Liver (tissue), 8 donors: ENCODE measurements at regions not wholly inside any gene's neighbourhood (a gene's known extent, or its start where the extent isn't known, plus 50 kb on each side); places are given as distances from the start of the nearest gene placed in this dataset.

ENCODE experiments used
- DNase-seq: peaks from one replicate; pipeline ENCODE4 v3.0.0-alpha.2; 2017; ENCODE audit warnings: low spot score
- H3K27ac ChIP-seq, 2 donors: one replicate each; pipeline ENCODE4 v1.7.0; 2013; ENCODE audit warnings: inconsistent platforms in 2 of 2, low read length in 2 of 2, control low read depth in 1 of 2, low read depth in 1 of 2, mild to moderate bottlenecking in 1 of 2
- H3K27me3 ChIP-seq, 4 donors: one replicate each; pipeline versions ENCODE4 v1.6.1 to v1.7.0; 2013; ENCODE audit warnings: low read length in 3 of 4, inconsistent platforms in 1 of 4, mild to moderate bottlenecking in 1 of 4, moderate library complexity in 1 of 4; ENCODE audit not compliant: control insufficient read depth in 4 of 4, insufficient read depth in 4 of 4
- H3K36me3 ChIP-seq, 4 donors: one replicate each; pipeline versions ENCODE4 v1.6.1 to v1.7.0; 2013; ENCODE audit warnings: low read length in 3 of 4, mild to moderate bottlenecking in 3 of 4, low read depth in 1 of 4, moderate library complexity in 1 of 4; ENCODE audit not compliant: control insufficient read depth in 4 of 4, insufficient read depth in 3 of 4
- H3K4me1 ChIP-seq, 4 donors: one replicate each; pipeline versions ENCODE4 v1.6.1 to v1.7.0; 2013; ENCODE audit warnings: low read length in 3 of 4, mild to moderate bottlenecking in 3 of 4, moderate library complexity in 1 of 4; ENCODE audit not compliant: control insufficient read depth in 4 of 4, insufficient read depth in 4 of 4
- H3K4me3 ChIP-seq, 3 donors: one replicate each; pipeline versions ENCODE4 v1.6.1 to v1.7.0; 2013; ENCODE audit warnings: low read length in 3 of 3, control low read depth in 1 of 3, low read depth in 1 of 3, mild to moderate bottlenecking in 1 of 3
- H3K9ac ChIP-seq, 2 donors: one replicate each; pipeline ENCODE4 v1.7.0; 2013; ENCODE audit warnings: low read length in 2 of 2, mild to moderate bottlenecking in 2 of 2, moderate library complexity in 2 of 2, control low read depth in 1 of 2, low read depth in 1 of 2
- H3K9me3 ChIP-seq, 4 donors: one replicate each; pipeline versions ENCODE4 v1.6.1 to v1.7.0; 2013; ENCODE audit warnings: low read length in 3 of 4; ENCODE audit not compliant: control insufficient read depth in 4 of 4
- ATF3 ChIP-seq: IDR thresholded peaks from 2 replicates; pipeline ENCODE4 v1.6.1; 2016; ENCODE audit warnings: antibody characterized with exemption
- CTCF ChIP-seq: fragments of 150-350 bp; IDR thresholded peaks from 2 replicates; pipeline ENCODE4 v1.5.1; 2017; ENCODE audit warnings: improper control_type of control experiment, low read depth, low read length; ENCODE audit not compliant: missing input control
- EGR1 ChIP-seq, 2 donors: IDR thresholded peaks; 2 replicates each; pipeline ENCODE4 v1.6.1; 2016 to 2018; ENCODE audit warnings: antibody characterized with exemption in 2 of 2, low read depth in 2 of 2
- HNF4A ChIP-seq, 2 donors: conservative IDR thresholded peaks; 2 replicates each; pipeline ENCODE4 v1.6.1; 2016; ENCODE audit warnings: antibody characterized with exemption in 2 of 2, mild to moderate bottlenecking in 2 of 2
- JUND ChIP-seq, 2 donors: IDR thresholded peaks; 2 replicates each; pipeline ENCODE4 v1.6.1; 2016; ENCODE audit warnings: antibody characterized with exemption in 2 of 2
- MAX ChIP-seq: IDR thresholded peaks from 2 replicates; pipeline ENCODE4 v1.6.1; 2016; ENCODE audit warnings: antibody characterized with exemption
- NR2F2 ChIP-seq: IDR thresholded peaks from 2 replicates; pipeline ENCODE4 v1.6.1; 2016; ENCODE audit warnings: antibody characterized with exemption
- REST ChIP-seq: IDR thresholded peaks from 2 replicates; pipeline ENCODE4 v1.6.1; 2016; ENCODE audit warnings: antibody characterized with exemption, mild to moderate bottlenecking
- SP1 ChIP-seq: IDR thresholded peaks from 2 replicates; pipeline ENCODE4 v1.6.1; 2018; ENCODE audit warnings: antibody characterized with exemption, mild to moderate bottlenecking
- TAF1 ChIP-seq: conservative IDR thresholded peaks from 2 replicates; pipeline ENCODE4 v1.6.1; 2016; ENCODE audit warnings: antibody characterized with exemption, mild to moderate bottlenecking
- YY1 ChIP-seq: IDR thresholded peaks from 2 replicates; pipeline ENCODE4 v1.6.1; 2016; ENCODE audit warnings: antibody characterized with exemption, mild to moderate bottlenecking
- ZBTB33 ChIP-seq: IDR thresholded peaks from 2 replicates; pipeline ENCODE4 v1.6.1; 2016; ENCODE audit warnings: antibody characterized with exemption
- whole genome bisulfite sequencing: extraction: QIAGEN DNeasy Blood & Tissue Kit; methylation state at CpG from one replicate; pipeline ENCODE4 v1.1.7; 2013; 5-methylcytosine and 5-hydroxymethylcytosine counted together
- donor health status: healthy.
- donor health status: healthy.
- donor health status: healthy.
- donor health status: healthy.
- donor health status: healthy.

- TF ChIP-seq ZBTB33: no peak
- no peak for TF ChIP-seq TAF1
Observed at GRCh38 chr17:63314761-63315160, 131.3 kb downstream of the CYB561 start (continued).

GRCh38 chr17:63316100-63316499 lies 130.0 kb downstream of the CYB561 start:
- H3K9ac ChIP-seq: no peak overlapping the region

More at GRCh38 chr17:63316100-63316499, 130.0 kb downstream of the CYB561 start:
- TF ChIP-seq HNF4A (conservative IDR thresholded peaks at IDR 0.05): no peak
- TF ChIP-seq EGR1 (IDR thresholded peaks at IDR 0.05; ENCODE audit: low read depth in 2 of 2): no peak
- no peak for TF ChIP-seq ATF3
- TF ChIP-seq ZBTB33: no peak
- no peak for TF ChIP-seq SP1
- TF ChIP-seq YY1: no peak
- TF ChIP-seq TAF1: no peak
- TF ChIP-seq REST: no peak
- TF ChIP-seq CTCF: no peak
- TF ChIP-seq JUND (IDR thresholded peaks at IDR 0.05): no peak
- no peak for TF ChIP-seq MAX
- no peak for TF ChIP-seq NR2F2
- Histone ChIP-seq H3K9me3 (no peaks in the 10 kb centered on the region), H3K36me3 (peaks cover 0 to 2% (median 0%) of the 10 kb centered on the region in 4 donors), H3K4me1 (no peaks in the 10 kb centered on the region), H3K27ac (no peak overlapping the region), H3K27me3 (no peaks in the 10 kb centered on the region), H3K4me3 (no peak overlapping the region)
- WGBS: 59% methylated on average over 1 of the region's 1 CpG
- no peak for DNase-seq
